DND-41 (cell line): ENCODE measurements at regions not wholly inside any gene's neighbourhood (a gene's known extent, or its start where the extent isn't known, plus 50 kb on each side); places are given as distances from the start of the nearest gene placed in this dataset.

Experiments
- ATAC-seq: fragments of 200-7000 bp; cut with Tn5 transposase; 3 replicates; pipeline ENCODE4 v1.9.1; 2021; ENCODE audit warnings: low read depth; ENCODE audit not compliant: insufficient read depth
- DNase-seq: peaks from one replicate; pipeline ENCODE4 v3.0.0-alpha.2; 2020
- H2AFZ ChIP-seq: 2 replicates; pipeline ENCODE4 v1.6.0; 2012; ENCODE audit warnings: low read depth, low read length
- H3K27ac ChIP-seq: 2 replicates; pipeline ENCODE4 v1.5.1; 2012; ENCODE audit warnings: low read length, inconsistent platforms
- H3K27me3 ChIP-seq: fragments of 200-600 bp; sonication (generic); 2 replicates; pipeline ENCODE4 v1.6.0; 2012; ENCODE audit warnings: low read length, mild to moderate bottlenecking, inconsistent platforms; ENCODE audit not compliant: insufficient read depth, poor library complexity
- H3K36me3 ChIP-seq: 2 replicates; pipeline ENCODE4 v1.5.1; 2012; ENCODE audit warnings: low read length, inconsistent platforms; ENCODE audit not compliant: insufficient read depth
- H3K4me1 ChIP-seq: 2 replicates; pipeline ENCODE4 v1.5.1; 2012; ENCODE audit warnings: mild to moderate bottlenecking, low read length; ENCODE audit not compliant: insufficient read depth
- H3K4me2 ChIP-seq: 2 replicates; pipeline ENCODE4 v1.6.0; 2012; ENCODE audit warnings: mild to moderate bottlenecking, moderate library complexity, low read length, inconsistent platforms; ENCODE audit not compliant: insufficient read depth
- H3K4me3 ChIP-seq, 2 experiments: fragments of 200-600 bp in 1 of 2; shearing (Covaris generic) in 1 of 2; 2 replicates each; pipeline ENCODE4 v1.5.1; 2012 to 2016; ENCODE audit warnings: inconsistent platforms in 2 of 2, low read length in 2 of 2, mild to moderate bottlenecking in 2 of 2, low read depth in 1 of 2, moderate library complexity in 1 of 2
- H3K79me2 ChIP-seq: 2 replicates; pipeline ENCODE4 v1.6.0; 2012; ENCODE audit warnings: low read length, inconsistent platforms; ENCODE audit not compliant: insufficient read depth
- H3K9ac ChIP-seq: 2 replicates; pipeline ENCODE4 v1.6.0; 2012; ENCODE audit warnings: low read depth, mild to moderate bottlenecking, inconsistent platforms, low read length, moderate library complexity
- H3K9me3 ChIP-seq: 2 replicates; pipeline ENCODE4 v1.5.1; 2012; ENCODE audit warnings: low read length, moderate library complexity, mild to moderate bottlenecking, inconsistent platforms; ENCODE audit not compliant: insufficient read depth, severe bottlenecking
- H4K20me1 ChIP-seq: 2 replicates; pipeline ENCODE4 v1.6.0; 2012; ENCODE audit warnings: low read length; ENCODE audit not compliant: insufficient read depth
- CTCF ChIP-seq: IDR thresholded peaks from 2 replicates; pipeline ENCODE4 v1.5.1; 2012; ENCODE audit warnings: borderline replicate concordance, low read length, moderate library complexity, mild to moderate bottlenecking; ENCODE audit not compliant: poor library complexity, severe bottlenecking; ENCODE audit errors: extremely low read depth
- EZH2 ChIP-seq: IDR thresholded peaks from 3 replicates; pipeline ENCODE4 v1.6.1; 2012; ENCODE audit warnings: borderline replicate concordance, low read depth, mild to moderate bottlenecking, moderate library complexity, low read length, inconsistent platforms; ENCODE audit not compliant: severe bottlenecking

GRCh38 chr13:55991666-55992065, 1149.1 kb upstream of the PRR20A start:
- H3K36me3 ChIP-seq, result no peaks in the 10 kb centered on the region
- no peak overlapping the region for H3K9ac ChIP-seq
- no peaks in the 10 kb centered on the region for H3K27me3 ChIP-seq
- H3K79me2 ChIP-seq, result no peaks in the 10 kb centered on the region
- no peak overlapping the region for H2AFZ ChIP-seq
- no peak overlapping the region for H3K27ac ChIP-seq
- no peaks in the 10 kb centered on the region for H3K4me1 ChIP-seq
- H3K9me3 ChIP-seq, result no peaks in the 10 kb centered on the region
- no peaks in the 10 kb centered on the region for H4K20me1 ChIP-seq
- TF ChIP-seq CTCF (no peak), EZH2 (no peak)
- no peak overlapping the region for H3K4me2 ChIP-seq
- ATAC-seq, result no peak
- no peak overlapping the region for H3K4me3 ChIP-seq
- no peak for DNase-seq

DNA sequence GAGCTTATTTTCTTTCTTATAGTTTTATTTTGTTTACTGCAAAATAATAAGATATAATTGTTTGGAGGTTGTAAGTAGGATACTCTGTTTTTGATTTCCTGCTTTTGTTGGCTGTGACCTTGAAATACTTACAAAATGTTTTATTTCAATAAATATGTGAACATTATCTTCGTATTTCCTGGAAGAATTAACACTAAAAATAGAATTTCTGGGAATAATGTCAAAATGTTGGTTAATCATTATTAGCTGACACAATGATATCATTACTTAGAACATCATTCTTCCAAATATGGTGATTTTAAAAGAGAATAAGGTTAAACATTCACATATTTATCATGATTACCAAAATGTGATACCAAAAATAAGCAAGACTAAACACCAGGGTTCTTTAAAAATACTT, 1148.6 kb upstream of the PRR20A start:
- H3K4me1 ChIP-seq, result no peaks in the 10 kb centered on the region
- H3K4me2 ChIP-seq, result no peak overlapping the region
- no peaks in the 10 kb centered on the region for H4K20me1 ChIP-seq

DNA sequence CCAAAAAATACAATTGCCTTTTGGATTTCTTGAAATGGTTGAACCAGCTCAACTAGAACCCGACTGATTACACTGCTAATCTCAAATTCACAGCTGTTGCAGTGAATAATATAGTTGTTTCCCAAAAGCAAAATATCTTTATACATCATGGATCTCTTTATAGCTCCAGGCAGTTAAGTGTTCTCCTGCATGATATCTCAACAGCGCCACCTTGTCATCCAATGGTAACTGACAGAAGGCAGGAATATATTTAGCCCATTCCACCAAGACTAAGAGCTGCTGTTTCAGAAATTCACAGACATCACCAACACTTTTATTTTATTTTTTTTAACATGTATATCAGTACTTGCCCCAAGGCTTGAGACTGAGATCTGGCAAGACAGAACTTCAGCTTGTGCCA, 1141.0 kb upstream of the PRR20A start:
- H3K4me3 ChIP-seq, result no peak overlapping the region
- H3K9ac ChIP-seq, result no peak overlapping the region
- TF ChIP-seq EZH2, result no peak
- TF ChIP-seq CTCF, result no peak
- H3K4me1 ChIP-seq, result no peaks in the 10 kb centered on the region
- H3K79me2 ChIP-seq, result no peaks in the 10 kb centered on the region
- H3K27ac ChIP-seq, result no peak overlapping the region
- DNase-seq, result no peak
- ATAC-seq, result no peak
- H3K4me2 ChIP-seq, result no peak overlapping the region
- H3K36me3 ChIP-seq, result no peaks in the 10 kb centered on the region
- no peaks in the 10 kb centered on the region for H3K27me3 ChIP-seq
- H3K9me3 ChIP-seq, result no peaks in the 10 kb centered on the region
- no peaks in the 10 kb centered on the region for H4K20me1 ChIP-seq
- H2AFZ ChIP-seq, result no peak overlapping the region

More for the DNA sequence above, 1148.6 kb upstream of the PRR20A start:
- no peak overlapping the region for H3K27ac ChIP-seq
- no peaks in the 10 kb centered on the region for H3K27me3 ChIP-seq
- H3K9me3 ChIP-seq, result no peaks in the 10 kb centered on the region
- H3K4me3 ChIP-seq, result no peak overlapping the region
- DNase-seq (no peak), ATAC-seq (no peak)
- TF ChIP-seq EZH2 (no peak), CTCF (no peak)
- no peaks in the 10 kb centered on the region for H3K79me2 ChIP-seq
- H2AFZ ChIP-seq, result no peak overlapping the region
- no peaks in the 10 kb centered on the region for H3K36me3 ChIP-seq
- no peak overlapping the region for H3K9ac ChIP-seq

GRCh38 chr13:56009418-56009817, 1131.3 kb upstream of the PRR20A start:
- Histone ChIP-seq H3K4me2 (no peak overlapping the region), H3K9me3 (no peaks in the 10 kb centered on the region), H3K9ac (no peak overlapping the region), H3K79me2 (no peaks in the 10 kb centered on the region), H3K36me3 (no peaks in the 10 kb centered on the region), H3K4me1 (no peaks in the 10 kb centered on the region), H4K20me1 (no peaks in the 10 kb centered on the region), H3K27ac (no peak overlapping the region), H2AFZ (no peak overlapping the region), H3K27me3 (no peaks in the 10 kb centered on the region), H3K4me3 (no peak overlapping the region)
- ATAC-seq (no peak), DNase-seq (no peak)
- TF ChIP-seq EZH2 (no peak), CTCF (no peak)
